K562 (cell line): ENCODE measurements at regions not wholly inside any gene's neighbourhood (a gene's known extent, or its start where the extent isn't known, plus 50 kb on each side); places are given as distances from the start of the nearest gene placed in this dataset.

Experiments
- ATAC-seq: fragments of 200-7000 bp; cut with Tn5 transposase; 3 replicates; pipeline ENCODE4 v1.9.1; 2020; ENCODE audit warnings: moderate library complexity
- BruUV-seq: library from RNA; stranded (reverse); fragments of 400-500 nt; replicated peaks from 2 replicates; lab custom pipeline; 2021; lab: Mats Ljungman, UMichigan
- CTCF ChIA-PET: fragments of 300-600 bp; formaldehyde crosslinking; extraction: SDS; loops from one replicate; lab custom pipeline; 2021; ENCODE audit warnings: low intra/inter-chr PET ratio; lab: Yijun Ruan, JAX
- POLR2A ChIA-PET: fragments of 300-600, 350-650 bp; sonication (Branson Sonifier 250); formaldehyde crosslinking; extraction: SDS; loops from one replicate; lab custom pipeline; 2021; ENCODE audit warnings: antibody characterized with exemption, inconsistent platforms; lab: Yijun Ruan, JAX
- DNase-seq, 4 experiments: peaks; one replicate each; pipeline versions ENCODE4 v3.0.0 to v3.0.0-alpha.2; 2011 to 2018; ENCODE audit warnings: low spot score in 3 of 4, mixed read lengths in 3 of 4; ENCODE audit errors: extremely low read depth in 1 of 4
- FAIRE-seq: peaks from 2 replicates; lab custom pipeline; 2011; peaks lifted over from hg19 to GRCh38; lab: Jason Lieb, UNC
- H2AFZ ChIP-seq: 2 replicates; pipeline ENCODE4 v1.6.0; 2011; ENCODE audit warnings: low read depth, low read length, control low read depth, inconsistent platforms
- H3K27ac ChIP-seq: fragments of 200-600 bp; 3 replicates; pipeline ENCODE4 v1.8.0; 2011; ENCODE audit warnings: low read depth, mild to moderate bottlenecking, control low read depth, inconsistent platforms, low read length, moderate library complexity, mixed read lengths; ENCODE audit errors: extremely low read depth
- H3K27me3 ChIP-seq, 2 experiments: fragments of 300-600 bp in 1 of 2; 2 replicates in 1 of 2; 3 replicates in 1 of 2; pipeline versions ENCODE4 v1.6.0 to v1.8.0; 2011; ENCODE audit warnings: inconsistent platforms in 2 of 2, low read length in 2 of 2, mild to moderate bottlenecking in 1 of 2, mixed read lengths in 1 of 2, moderate library complexity in 1 of 2; ENCODE audit not compliant: control insufficient read depth in 2 of 2, insufficient read depth in 2 of 2
- H3K36me3 ChIP-seq: fragments of 300-600 bp; 3 replicates; pipeline ENCODE4 v1.8.0; 2011; ENCODE audit warnings: mild to moderate bottlenecking, low read length, inconsistent platforms; ENCODE audit not compliant: control insufficient read depth, insufficient read depth
- H3K4me1 ChIP-seq, 2 experiments: fragments of 200-600 bp in 1 of 2; replicated peaks in 1 of 2; 2 replicates in 1 of 2; 3 replicates in 1 of 2; pipeline versions ENCODE4 v1.5.1 to v1.8.0; 2011; ENCODE audit warnings: inconsistent platforms in 2 of 2, low read length in 2 of 2, mild to moderate bottlenecking in 1 of 2, mixed read lengths in 1 of 2, moderate library complexity in 1 of 2; ENCODE audit not compliant: control insufficient read depth in 2 of 2, insufficient read depth in 2 of 2
- H3K4me2 ChIP-seq: 2 replicates; pipeline ENCODE4 v1.6.1; 2011; ENCODE audit warnings: low read length, control low read depth, inconsistent platforms, mixed read lengths; ENCODE audit not compliant: insufficient read depth
- H3K4me3 ChIP-seq: fragments of 200-600 bp; sonication (generic), shearing (Covaris generic); 2 replicates; pipeline ENCODE4 v1.5.1; 2016; ENCODE audit warnings: control low read depth, inconsistent platforms
- H3K79me2 ChIP-seq: fragments of 200-600 bp; 3 replicates; pipeline ENCODE4 v1.8.0; 2011; ENCODE audit warnings: low read length, inconsistent platforms; ENCODE audit not compliant: control insufficient read depth, insufficient read depth
- H3K9ac ChIP-seq, 2 experiments: 2 replicates each; pipeline versions ENCODE4 v1.6.0 to v1.6.1; 2011; ENCODE audit warnings: low read depth in 2 of 2, low read length in 2 of 2, control low read depth in 1 of 2, inconsistent platforms in 1 of 2, mild to moderate bottlenecking in 1 of 2, mixed read lengths in 1 of 2; ENCODE audit not compliant: insufficient read depth in 1 of 2
- H3K9me1 ChIP-seq: one replicate; pipeline ENCODE4 v1.6.0; 2011; ENCODE audit warnings: inconsistent platforms, mild to moderate bottlenecking, low read length, moderate library complexity; ENCODE audit not compliant: control insufficient read depth, insufficient read depth
- H3K9me3 ChIP-seq: replicated peaks from 2 replicates; pipeline ENCODE4 v1.5.1; 2011; ENCODE audit warnings: low read depth, low read length, inconsistent platforms; ENCODE audit not compliant: control insufficient read depth, insufficient read depth
- H4K20me1 ChIP-seq: replicated peaks from 2 replicates; pipeline ENCODE4 v1.6.1; 2011; ENCODE audit warnings: low read length, inconsistent platforms, mixed read lengths; ENCODE audit not compliant: control insufficient read depth, insufficient read depth
- CREB3L1 ChIP-seq: fragments of 450-650 bp; IDR thresholded peaks from 2 replicates; pipeline ENCODE4 v1.6.1; 2014; ENCODE audit warnings: low read depth, mild to moderate bottlenecking, moderate library complexity, borderline replicate concordance
- CSDE1 ChIP-seq, 2 experiments: fragments of 450-650 bp; IDR thresholded peaks; 2 replicates each; pipeline ENCODE4 v1.6.1; 2016; ENCODE audit warnings: mild to moderate bottlenecking in 1 of 2
- CTBP1 ChIP-seq: fragments of 450-650 bp; IDR thresholded peaks from 2 replicates; pipeline ENCODE4 v1.6.1; 2016; ENCODE audit warnings: borderline replicate concordance
- CUX1 ChIP-seq: fragments of 200-800 bp; sonication (Bioruptor generic); IDR thresholded peaks from 2 replicates; pipeline ENCODE4 v1.6.1; 2016; ENCODE audit warnings: missing genetic modification characterization, missing compliant biosample characterization
- ELF2 ChIP-seq: fragments of 250-450 bp; sonication (Bioruptor Pico); IDR thresholded peaks from 2 replicates; pipeline ENCODE4 v1.5.0; 2021; ENCODE audit warnings: mild to moderate bottlenecking
- FIP1L1 ChIP-seq: fragments of 200-400 bp; formaldehyde crosslinking; IDR thresholded peaks from 2 replicates; pipeline ENCODE4 v1.6.1; 2018; ENCODE audit warnings: mild to moderate bottlenecking, low read depth, low read length; ENCODE audit not compliant: poor library complexity, severe bottlenecking
- FOXA1 ChIP-seq: fragments of 450-650 bp; IDR thresholded peaks from 2 replicates; pipeline ENCODE4 v1.6.1; 2016; ENCODE audit warnings: mild to moderate bottlenecking, borderline replicate concordance
- RBM15 ChIP-seq: fragments of 200-400 bp; formaldehyde crosslinking; IDR thresholded peaks from 2 replicates; pipeline ENCODE4 v1.6.1; 2018; ENCODE audit warnings: mild to moderate bottlenecking, low read length, moderate library complexity; ENCODE audit not compliant: insufficient read depth
- RBM22 ChIP-seq: fragments of 200-400 bp; formaldehyde crosslinking; IDR thresholded peaks from 2 replicates; pipeline ENCODE4 v1.6.1; 2018; ENCODE audit warnings: low read length, low read depth; ENCODE audit not compliant: poor library complexity, severe bottlenecking
- SREBF1 ChIP-seq: fragments of 150-350 bp; IDR thresholded peaks from 2 replicates; pipeline ENCODE4 v1.6.1; 2014; ENCODE audit warnings: antibody characterized with exemption, low read depth, low read length, borderline replicate concordance
- ZBTB43 ChIP-seq: sonication (generic); formaldehyde crosslinking; IDR thresholded peaks from 2 replicates; pipeline ENCODE4 v1.8.0; 2023; ENCODE audit warnings: mild to moderate bottlenecking, missing genetic modification reagents
- ZNF224 ChIP-seq: sonication (generic); formaldehyde crosslinking; IDR thresholded peaks from 2 replicates; pipeline ENCODE4 v1.8.0; 2022; ENCODE audit warnings: mild to moderate bottlenecking, missing genetic modification reagents
- ZNF75A ChIP-seq: fragments of 450-650 bp; formaldehyde crosslinking; IDR thresholded peaks from 2 replicates; pipeline ENCODE4 v1.4.0; 2020; ENCODE audit warnings: mild to moderate bottlenecking
- WGBS: fragments of 100-300 bp; shearing (Covaris generic); methylation state at CpG from one replicate; pipeline ENCODE4 v1.1.6; 2016; ENCODE audit warnings: low coverage, mixed read lengths; ENCODE audit not compliant: insufficient coverage; ENCODE audit errors: missing lambda C conversion rate; 5-methylcytosine and 5-hydroxymethylcytosine counted together
- in situ Hi-C: fragments of 300-500 bp; cut with MboI; formaldehyde crosslinking; loops from 4 replicates; pipeline ENCODE4 v1.15.0; 2018; ENCODE audit warnings: inconsistent platforms, mixed read lengths
- intact Hi-C: fragments of 100-400 bp; cut with micrococcal nuclease; formaldehyde crosslinking; loops from 2 replicates; pipeline ENCODE4 v1.14.2; 2022

GRCh38 chr2:175861958-175862357 is 140.1 kb downstream of the LNPK start (continued):
- TF ChIP-seq CUX1 (no peak), FIP1L1 (no peak), CSDE1 (IDR thresholded peaks at IDR 0.05) (no peak), SREBF1 (no peak)

GRCh38 chr2:175855794-175856453 is 146.1 kb downstream of the LNPK start:
- in situ Hi-C loops: no loop called here
- intact Hi-C loops: loop anchor here (10.0 kb wide), 2 partner anchors 171 to 441 kb away; no protein-coding TSS in a partner anchor
- Histone ChIP-seq H3K27me3 (peaks cover 11 to 15% of the 10 kb centered on the region in 2 experiments; a peak in 4 of 5 replicates), H3K9ac (no peak overlapping the region), H3K4me3 (no peak overlapping the region), H3K4me1 (no peaks in the 10 kb centered on the region), H3K27ac (no peak overlapping the region), H3K4me2 (no peak overlapping the region), H3K9me3 (no peaks in the 10 kb centered on the region), H2AFZ (no peak overlapping the region), H3K9me1 (no peaks in the 10 kb centered on the region), H3K36me3 (no peaks in the 10 kb centered on the region), H4K20me1 (no peaks in the 10 kb centered on the region), H3K79me2 (no peaks in the 10 kb centered on the region)
- ChIA-PET CTCF (no interaction called here), POLR2A (no interaction called here)
- FAIRE-seq (no peak), ATAC-seq (no peak), DNase-seq (no peak)
- BruUV-seq: no TSS peak
- 2% methylated on average over 4 of the region's 4 CpGs for WGBS
- TF ChIP-seq ZBTB43 (CRISPR knock-in tag) (no peak), RBM15 (no peak), RBM22 (no peak), ELF2 (CRISPR knock-in tag) (no peak), CTBP1 (no peak), CREB3L1 (no peak), FOXA1 (no peak), ZNF224 (no peak), ZNF75A (CRISPR knock-in tag) (no peak)
